DMS 273 treated with DMSO at 0.1 percent for 48 hours (cell line): ENCODE measurements at regions not wholly inside any gene's neighbourhood (a gene's known extent, or its start where the extent isn't known, plus 50 kb on each side); places are given as distances from the start of the nearest gene placed in this dataset.

Experiments used
- DNase-seq: peaks from one replicate; lab custom pipeline; 2025; lab: John Stamatoyannopoulos, UW

DNA sequence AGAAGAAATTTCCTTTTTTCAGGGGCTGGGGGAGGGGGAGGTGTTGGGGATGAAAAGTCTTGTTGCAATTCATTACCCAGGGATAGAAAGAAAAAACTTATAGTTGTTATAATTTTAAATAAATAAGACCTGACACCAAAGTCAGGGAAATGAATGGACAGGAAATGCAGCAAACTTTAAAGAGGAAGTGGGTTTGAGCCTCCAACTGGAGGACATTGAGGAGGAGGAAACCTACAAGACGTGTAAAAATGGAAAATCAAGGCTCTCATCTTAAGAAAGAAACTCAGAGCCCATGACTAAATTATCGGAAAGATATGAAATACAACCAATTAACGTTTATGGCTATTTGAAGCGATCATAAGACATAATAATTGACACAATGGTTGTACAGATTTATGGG, 54.4 kb downstream of the NIBAN1 start:
- no peak for DNase-seq

GRCh38 chr1:184915463-184916090, 58.7 kb downstream of the NIBAN1 start:
- no peak for DNase-seq

- no peak for DNase-seq
Measured at GRCh38 chr1:184914149-184914548, 60.2 kb downstream of the NIBAN1 start.

- DNase-seq, result no peak
Measured at GRCh38 chr1:184912392-184912791, 61.9 kb downstream of the NIBAN1 start.

GRCh38 chr1:184911830-184912229, 62.5 kb downstream of the NIBAN1 start:
- DNase-seq, result no peak

GRCh38 chr1:184911103-184911745, 63.1 kb downstream of the NIBAN1 start:
- no peak for DNase-seq

GRCh38 chr1:184910691-184911091, 63.6 kb downstream of the NIBAN1 start:
- no peak for DNase-seq

DNA sequence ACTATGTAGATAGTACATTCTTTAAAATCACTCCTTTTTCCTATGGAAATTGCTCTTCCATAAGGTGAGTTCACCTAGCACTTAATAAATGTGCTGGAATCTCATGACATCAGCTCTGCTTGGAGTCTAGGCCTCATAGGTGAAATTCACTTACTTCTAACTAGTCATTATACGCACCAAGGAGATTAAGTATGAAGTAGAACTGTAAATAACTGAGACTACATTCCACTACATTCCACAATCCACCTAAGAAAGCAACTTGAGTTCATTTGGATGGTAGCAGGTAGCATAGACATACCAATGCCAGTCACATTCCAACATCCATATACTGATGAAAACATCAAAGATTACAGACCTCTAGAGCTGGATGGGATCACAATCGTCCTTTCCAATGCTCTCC, 64.3 kb downstream of the NIBAN1 start:
- DNase-seq, result no peak

DNA sequence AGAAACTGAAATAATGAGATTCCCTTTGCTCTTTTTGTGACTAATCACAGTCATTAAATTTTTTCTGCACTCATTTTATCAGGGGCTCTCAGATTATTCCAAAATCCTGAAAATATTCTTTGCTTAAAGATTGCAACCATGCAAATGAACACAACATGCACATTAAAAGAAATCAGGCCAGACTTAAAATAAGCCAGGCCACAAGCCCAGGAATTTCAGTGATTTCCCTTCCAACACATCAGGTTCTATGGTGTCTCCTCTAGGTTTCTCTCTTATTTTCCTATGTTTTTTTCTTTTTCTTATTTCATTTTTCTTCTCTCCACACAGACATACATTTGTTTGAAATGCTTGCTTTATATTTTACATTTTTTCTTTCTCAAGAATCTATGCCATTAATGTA, 65.3 kb downstream of the NIBAN1 start:
- no peak for DNase-seq

DNA sequence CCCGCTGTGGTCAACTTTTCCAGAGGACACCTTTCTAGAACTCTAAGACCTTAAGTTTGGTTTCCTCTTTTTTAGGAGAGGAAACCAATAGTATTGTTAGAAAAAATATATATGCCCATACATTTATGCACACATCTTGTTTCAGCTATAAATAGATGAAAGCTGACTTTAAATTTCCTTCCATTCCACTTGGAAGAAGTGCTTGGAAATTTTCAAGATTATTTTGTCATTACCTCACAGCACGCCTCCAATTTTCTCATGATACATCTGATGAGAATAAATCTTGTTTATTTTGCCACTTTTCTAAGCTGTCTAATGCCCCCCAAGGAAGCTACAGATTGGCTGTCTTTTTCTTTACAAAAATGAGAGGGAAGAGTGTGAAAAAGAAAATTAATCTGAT, 65.8 kb downstream of the NIBAN1 start:
- DNase-seq, result no peak

GRCh38 chr1:184907500-184907899, 66.8 kb downstream of the NIBAN1 start:
- DNase-seq, result no peak

GRCh38 chr1:184906761-184907160, 67.5 kb downstream of the NIBAN1 start:
- DNase-seq, result no peak

DNA sequence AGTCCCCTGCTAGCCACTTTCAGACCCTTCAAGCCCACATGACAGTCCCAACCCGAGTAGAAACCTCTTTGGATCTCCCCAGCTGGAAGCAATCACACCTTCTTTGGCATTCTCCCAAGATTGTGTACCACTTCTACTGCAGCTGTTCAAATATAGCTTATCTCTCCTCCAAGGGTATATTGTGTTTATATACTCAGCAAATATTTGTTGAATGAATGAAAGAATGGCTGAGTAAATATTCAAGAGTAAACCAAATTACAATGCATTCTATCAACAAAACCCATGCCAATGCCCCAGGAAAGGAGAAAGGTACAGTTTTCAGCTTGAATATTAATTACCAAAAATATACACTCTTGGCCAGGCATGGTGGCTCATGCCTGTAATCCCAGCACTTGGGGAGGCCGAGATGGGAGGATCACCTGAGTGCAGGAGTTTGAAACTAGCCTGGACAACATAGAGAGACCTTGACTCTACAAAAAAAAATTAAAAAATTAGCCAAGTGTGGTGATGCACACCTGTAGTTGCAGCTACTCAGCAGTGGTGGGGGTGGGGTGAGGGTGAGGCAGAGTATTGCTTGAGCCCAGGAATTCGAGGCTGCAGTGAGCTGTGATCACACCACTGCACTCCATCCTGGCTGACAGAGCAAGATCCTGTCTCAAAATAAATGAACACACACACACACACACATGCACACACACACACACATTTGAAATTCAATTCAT, 68.5 kb downstream of the NIBAN1 start:
- DNase-seq, result no peak

DNA sequence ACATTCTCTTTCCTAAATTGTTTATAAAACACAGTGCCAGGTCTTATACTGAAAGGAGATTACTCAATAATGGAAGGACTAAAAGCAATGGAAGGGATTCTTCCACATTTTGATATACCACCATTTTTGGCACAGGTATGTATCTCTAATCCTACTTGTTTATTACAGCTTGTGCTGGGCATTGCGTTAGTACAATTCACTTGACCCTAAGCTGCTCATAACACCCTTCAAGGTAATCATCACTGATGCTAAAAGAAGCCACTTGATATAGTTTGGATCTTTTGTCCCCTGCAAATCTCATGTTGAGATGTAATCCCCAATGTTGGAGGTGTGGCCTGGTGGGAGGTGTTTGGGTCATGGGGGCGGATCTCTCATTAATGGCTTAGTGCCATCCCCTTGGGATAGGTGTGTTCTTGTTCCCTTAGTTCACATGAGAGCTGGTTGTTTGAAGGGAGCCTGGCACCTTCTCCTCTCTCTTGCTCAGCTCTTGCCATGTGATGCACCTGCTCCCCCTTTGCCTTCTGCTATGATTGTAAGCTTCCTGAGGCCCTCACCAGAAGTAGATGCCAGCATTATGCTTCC, 71.1 kb downstream of the NIBAN1 start:
- no peak for DNase-seq

GRCh38 chr1:184900507-184900906, 73.8 kb downstream of the NIBAN1 start:
- no peak for DNase-seq

DNA sequence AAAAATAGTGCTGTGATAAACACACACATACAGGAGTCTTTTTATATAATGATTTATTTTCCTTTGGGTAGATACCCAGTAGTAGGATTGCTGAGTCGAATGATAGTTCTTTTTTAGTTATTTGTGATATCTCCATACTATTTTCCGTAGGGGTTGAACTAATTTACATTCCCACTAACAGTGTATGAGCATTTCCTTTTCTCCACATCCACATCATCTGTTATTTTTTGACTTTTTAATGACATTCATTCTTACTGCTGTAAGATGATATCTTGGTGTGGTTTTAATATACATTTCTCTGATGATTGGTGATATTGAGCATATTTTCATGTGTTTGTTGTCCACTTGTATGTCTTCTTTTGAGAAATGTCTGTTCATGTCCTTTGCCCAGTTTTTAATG, 78.3 kb downstream of the NIBAN1 start:
- DNase-seq, result no peak

- no peak for DNase-seq
Measured at GRCh38 chr1:184895086-184895485, 79.2 kb downstream of the NIBAN1 start.

GRCh38 chr1:184893695-184894094, 80.6 kb downstream of the NIBAN1 start:
- no peak for DNase-seq

DNA sequence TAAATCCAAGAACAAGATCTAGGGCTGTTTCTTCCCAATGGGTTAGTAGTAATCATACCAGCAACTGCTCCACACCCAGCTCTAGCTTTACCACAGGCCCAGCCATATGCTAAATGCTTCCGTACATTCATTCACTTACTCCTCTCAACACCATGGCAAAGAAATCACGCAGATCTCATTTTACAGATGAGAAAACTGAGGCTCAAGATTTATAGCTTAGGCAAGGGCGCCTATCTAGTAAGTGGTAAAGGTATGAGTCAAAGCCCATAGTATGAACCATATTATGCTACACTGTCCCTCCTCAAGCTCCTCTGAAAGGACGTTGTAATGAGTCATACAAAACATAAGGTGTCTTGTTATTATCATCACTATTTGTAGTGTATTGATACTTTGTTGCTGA, 82.2 kb downstream of the NIBAN1 start:
- DNase-seq, result no peak

GRCh38 chr1:184891440-184891839, 82.9 kb downstream of the NIBAN1 start:
- no peak for DNase-seq

GRCh38 chr1:184890539-184890973, 83.8 kb downstream of the NIBAN1 start:
- no peak for DNase-seq

DNA sequence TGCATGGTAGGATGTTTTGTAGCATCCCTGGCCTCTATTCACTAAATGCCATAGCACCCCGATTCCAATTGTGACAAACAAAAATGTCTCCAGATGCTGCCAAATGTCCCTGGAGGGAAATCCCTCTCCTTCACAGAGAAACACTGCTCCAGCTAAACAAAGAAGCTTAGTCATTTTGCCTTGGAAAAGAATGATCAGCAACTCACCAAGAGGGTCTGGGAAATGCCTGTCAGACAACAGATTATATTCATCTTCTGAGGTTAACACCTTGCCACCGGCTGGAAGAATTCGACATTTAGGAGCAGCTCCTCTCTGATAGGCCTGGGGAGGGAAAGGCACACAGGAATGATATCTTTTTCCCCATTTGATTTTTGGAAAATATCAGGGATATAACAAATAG, 84.4 kb downstream of the NIBAN1 start:
- DNase-seq, result no peak

DNA sequence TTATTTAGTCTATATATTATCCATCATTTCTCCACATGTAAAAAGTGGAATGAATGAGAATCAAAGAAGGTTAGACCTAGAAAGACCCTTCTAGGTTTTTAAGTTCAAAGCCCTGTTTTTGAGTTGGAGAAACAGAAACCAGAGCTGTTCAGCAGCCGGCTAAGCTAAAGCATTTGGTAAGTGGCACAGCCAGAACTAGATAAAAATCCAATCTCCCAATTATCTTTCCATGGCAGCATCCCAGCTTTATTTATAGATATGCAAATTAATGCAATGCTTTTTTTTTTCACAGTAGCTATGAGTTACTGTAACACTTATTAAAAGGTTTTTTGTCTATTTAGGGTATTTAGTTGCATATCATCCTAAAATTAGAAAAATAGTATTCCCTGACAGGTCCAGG, 85.1 kb downstream of the NIBAN1 start:
- no peak for DNase-seq
